Endothelial cell of hepatic sinusoid (primary cell): ENCODE measurements at regions not wholly inside any gene's neighbourhood (a gene's known extent, or its start where the extent isn't known, plus 50 kb on each side); places are given as distances from the start of the nearest gene placed in this dataset.

ENCODE experiments used
- in situ Hi-C: cut with HindIII; loops from 2 replicates; pipeline ENCODE4 v1.10.0; 2017; ENCODE audit warnings: low sequenced_read_pairs

DNA sequence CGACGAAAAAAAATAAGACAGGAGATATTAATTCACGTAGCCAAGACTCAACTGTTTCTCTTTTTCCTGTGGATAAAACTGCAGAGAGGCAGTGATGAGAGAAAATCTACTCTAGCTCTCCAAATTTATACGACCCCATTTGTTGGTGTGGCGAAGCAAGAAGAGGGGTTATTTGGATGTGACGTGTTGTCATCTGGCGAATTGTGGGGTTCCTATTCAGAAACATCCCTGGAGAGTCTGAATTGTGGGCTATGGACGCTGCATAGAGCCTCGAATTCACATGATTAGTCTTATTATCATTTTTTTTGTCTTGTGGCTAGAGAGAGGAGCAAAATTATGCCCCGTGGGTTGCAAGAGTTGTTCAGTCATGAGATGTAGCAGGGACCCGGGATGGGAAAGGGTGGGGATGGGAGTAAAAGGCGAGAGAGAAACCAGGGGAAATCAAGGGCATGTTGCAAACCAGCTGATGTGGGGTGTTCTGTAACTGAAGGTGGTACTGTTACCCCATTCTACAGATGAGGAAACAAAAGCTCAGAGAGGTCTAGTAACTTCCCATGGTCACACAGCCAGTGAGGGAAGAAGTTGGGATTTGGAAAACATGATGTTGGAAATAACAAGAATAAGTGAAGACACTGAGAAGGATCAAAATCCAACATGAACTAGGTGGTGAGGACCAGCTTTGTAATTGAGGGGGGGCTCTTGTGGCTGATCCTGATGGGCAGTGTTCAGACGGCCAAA, 69.2 kb upstream of the SFMBT2 start:
- in situ Hi-C loops: no loop called here

DNA sequence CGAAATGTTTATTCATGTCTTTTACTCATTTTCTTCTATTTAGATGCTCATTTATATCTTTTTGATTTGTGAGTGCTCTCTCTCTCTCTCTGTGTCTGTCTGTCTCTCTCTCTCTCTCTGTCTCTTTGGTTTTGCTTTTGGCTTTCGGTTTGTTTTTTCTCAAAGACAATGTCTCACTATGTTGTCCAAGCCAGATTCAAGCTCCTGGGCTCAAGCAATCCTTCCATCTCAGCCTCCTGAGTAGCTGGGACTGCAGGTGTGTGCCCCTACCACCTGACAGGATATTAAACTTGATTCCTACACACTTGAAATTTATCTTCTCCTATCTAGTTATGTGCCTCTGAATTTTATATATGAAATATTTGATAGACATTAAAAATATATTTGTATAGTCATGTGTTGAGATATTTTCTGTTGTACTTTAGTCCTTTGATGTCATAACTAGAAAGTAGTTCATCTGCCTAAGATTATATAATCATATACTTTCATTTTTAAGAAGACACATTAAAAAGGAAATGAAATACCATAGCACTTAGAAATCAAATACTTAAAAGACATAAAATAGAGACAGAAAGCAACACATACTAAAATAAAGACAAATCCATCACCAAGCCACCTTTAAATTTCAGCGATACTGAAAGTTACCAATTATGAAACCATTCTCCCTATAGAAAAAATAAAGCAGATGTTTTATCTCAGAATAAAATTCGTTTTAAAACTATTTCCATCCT, 68.1 kb upstream of the SFMBT2 start:
- in situ Hi-C loops: no loop called here

DNA sequence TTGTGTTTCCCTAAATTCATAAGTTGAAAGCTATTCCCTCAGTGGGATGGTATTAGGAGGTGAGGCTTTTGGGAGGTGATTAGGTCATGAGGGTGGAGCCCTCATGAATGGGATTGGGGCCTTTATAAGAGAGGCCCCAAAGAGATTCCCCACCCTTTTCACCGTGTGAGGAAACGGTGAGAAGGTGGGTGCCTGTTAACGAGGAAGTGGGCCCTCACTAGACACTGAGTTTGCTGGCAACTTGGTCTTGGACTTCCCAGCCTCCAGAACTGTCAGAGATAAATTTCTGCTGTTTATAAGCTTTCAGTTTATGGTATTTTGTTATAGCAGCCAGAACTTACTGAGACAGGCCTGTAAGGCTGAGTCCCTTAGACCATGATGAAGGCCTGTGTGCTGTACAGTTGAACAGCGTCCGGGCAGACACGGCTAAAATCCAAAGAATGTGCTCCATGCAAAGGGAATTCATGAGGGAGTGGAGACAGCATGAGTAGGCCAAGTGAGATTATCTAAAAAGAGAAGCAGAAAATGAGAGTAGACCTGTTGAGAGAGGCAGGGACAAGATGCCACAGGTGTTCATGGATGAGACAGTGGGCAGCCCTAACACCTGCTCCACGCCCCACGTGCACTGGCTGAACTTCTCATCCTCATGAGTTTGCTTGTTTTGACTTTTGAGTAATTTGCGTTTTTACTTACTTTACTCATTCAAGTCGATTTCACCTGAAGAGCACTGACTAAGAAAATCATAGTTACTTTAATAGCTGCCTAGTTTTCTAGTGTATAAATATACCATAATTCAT, 66.9 kb upstream of the SFMBT2 start:
- in situ Hi-C loops: no loop called here

DNA sequence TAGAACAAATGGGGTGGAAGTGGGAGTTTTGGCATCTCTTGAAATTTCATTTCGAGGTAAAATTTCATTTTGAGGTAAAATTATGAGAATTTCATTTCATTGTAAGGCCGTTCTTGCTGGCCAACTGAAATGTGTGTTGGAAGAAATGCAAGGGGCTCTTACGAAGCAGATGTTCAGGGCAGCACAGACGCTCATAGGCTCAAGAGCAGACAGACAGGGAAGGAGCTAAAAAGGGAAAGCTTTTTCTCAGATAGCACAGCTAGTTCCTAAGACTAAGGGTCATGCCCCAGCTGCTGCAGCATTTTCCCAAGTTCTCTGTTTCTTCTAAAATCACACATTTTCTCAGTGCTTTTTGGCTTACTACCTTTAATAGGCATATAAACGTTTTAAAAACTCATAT, 65.1 kb upstream of the SFMBT2 start:
- in situ Hi-C loops: no loop called here

DNA sequence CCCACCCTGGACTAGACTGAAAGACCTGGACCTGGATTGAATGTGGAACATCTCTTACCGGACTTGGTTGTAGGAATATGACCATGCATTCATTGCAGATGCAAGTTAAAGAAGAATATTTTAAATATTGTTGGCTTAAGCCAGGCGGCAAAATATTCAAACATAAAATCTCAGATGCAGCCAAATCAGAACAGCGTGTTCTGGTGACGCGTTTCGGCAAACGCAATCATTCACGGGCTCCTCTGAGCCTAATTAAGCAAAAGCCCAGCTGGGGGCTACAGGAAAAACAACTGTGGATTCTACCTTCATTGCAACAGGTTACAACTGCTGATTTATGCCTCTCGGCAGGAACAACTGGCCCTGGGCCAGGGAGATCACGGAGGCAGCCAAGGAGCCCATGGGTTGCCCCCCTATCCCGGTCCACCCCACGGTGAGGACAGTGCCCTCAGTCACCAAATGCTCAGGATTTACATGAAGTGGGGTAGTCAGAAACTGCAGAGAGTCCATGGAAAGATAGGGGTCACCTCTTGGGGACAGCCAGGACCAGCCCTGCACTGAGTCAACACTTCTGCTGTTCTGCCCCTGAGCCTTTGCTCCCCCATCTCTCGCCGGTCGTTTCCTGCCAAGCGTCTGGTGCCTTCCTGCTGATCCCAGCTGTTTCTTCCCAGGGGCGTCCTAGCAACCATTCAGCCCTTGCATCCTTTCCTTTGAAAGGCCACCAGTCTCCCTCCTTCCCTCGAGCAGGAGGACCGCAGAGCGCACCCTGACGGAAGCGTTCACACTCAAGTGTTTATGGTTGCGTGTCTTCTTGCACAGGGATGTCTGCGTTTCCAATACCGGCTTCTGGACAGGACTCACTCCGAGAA, 64.4 kb upstream of the SFMBT2 start:
- in situ Hi-C loops: no loop called here

DNA sequence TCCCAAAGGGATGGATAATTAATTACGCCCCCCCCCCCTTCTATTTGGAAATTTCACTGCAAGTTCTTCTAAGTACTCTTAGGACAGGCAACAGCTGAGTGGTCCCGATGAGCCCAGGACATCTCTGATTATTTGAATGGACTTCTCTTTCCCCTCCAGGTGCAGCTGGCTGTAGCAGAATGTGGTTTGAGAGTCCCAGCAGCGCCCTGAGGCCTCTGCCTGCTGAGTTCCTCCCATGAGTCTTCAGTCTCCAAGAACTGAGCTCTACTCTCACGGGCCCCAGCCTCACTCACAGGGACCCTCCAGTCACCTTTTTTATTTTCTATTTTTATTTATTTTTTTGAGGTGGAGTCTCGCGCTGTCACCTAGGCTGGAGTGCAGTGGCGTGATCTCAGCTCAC, 63.6 kb upstream of the SFMBT2 start:
- in situ Hi-C loops: no loop called here

DNA sequence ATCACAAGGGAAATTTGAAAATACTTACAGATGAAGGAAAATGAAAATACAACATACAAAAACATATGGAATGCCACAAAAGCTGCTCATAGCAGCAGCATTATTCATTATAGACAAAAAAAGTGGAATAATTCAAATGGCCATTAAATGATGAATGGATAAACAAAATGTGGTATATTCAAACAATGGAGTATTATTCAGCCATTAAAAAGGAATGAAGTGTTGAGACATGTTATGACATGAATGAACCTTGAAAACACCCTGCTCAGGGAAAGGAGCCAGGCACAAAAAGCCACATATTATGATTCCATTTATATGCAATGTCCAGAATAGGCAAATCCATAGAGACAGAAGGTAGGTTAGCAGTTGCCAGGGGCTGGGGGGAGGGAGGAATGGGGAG, 62.6 kb upstream of the SFMBT2 start:
- in situ Hi-C loops: no loop called here

DNA sequence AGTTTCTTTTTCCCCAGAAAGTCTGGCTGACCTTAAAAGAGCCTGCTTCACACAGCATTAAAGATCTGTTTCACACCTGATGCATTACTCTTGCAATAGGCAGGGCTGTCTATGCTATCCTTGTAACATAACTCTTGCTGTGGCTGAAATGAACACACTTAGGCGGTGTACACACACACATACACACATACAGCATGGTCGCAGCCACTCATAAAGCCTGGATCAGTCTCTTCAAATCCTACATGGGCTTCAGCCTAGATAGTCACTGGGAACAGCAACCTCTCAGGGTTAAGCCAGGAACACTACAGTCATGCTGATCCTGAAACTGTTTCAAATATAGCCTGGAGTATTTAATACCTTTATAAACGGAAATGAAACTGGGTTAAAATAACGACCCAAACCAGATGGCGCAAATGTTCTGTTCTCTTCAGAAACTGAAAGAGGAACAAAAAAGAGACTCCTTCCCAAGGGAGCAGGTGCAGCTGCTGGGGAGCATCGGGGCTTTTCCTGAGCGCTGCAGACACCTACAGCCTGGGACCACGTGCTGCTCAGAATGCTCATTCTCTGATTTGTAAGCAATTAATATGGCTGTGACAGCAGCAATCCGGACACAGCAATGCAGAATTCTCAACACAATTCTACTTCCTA, 61.0 kb upstream of the SFMBT2 start:
- in situ Hi-C loops: no loop called here

DNA sequence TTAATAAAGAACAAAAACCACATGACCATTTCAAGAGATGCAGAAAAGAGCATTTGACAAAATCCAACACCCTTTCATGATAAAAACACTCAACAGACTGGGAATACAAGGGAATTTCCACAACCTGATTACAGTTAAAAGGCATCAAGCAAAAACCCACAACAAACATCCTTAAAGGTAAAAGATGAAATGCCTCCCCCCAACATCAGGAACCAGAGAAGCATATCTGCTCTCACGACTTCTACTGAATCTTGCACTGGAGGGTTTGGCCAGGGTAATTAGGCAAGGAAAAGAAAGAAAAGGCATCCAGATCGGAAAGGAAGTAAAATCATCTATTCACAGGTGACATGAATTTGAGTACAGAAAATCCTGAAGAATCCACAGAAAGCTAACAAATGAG, 59.5 kb upstream of the SFMBT2 start:
- in situ Hi-C loops: no loop called here

DNA sequence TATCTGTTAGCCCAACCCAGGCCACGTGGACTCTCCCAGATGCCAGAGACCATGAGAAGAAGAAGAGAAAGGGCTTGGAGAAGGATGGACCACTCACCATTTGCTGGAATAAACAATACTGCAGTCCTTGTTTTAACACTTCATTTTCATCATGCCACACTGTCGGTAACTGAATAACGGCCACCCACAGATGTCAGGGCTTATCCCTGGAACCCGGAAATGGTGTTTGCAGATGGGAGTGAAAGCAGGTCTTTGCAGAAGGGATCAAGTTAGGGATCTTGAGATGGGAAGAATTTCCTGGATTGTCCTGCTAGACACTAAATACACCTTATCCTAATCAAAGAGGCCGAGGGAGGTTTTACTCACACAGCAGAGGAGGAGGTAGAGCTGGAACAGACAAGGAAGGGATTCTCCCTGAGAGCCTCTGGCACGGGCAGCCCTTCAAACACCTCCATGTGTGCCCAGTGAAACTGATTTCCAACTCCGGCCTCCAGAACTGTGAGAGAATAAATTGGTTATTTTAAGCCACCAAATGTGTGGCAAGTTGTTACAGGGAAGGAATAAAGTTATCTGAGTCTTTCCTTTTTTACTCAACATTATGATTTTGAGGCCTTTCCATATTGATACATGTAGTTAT, 56.3 kb upstream of the SFMBT2 start:
- in situ Hi-C loops: no loop called here

DNA sequence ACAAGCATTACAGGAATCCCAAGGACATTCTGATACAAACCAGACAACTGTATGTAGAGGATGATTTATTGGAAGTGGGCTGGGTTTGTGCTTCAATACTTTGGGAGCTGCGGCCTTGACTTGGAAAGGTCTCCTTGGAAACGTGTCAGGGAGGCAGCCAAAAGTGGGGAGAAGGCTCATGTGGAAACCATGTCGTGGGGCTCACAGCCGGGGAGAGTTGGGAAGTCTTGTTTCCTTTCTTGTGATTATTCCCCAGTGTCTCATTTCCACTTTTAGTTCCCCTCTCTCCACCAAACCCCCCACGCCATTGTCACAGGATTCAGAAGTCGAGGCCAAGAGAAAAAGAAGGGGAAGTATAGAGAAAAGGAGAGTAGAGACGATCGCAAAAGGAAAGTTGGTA, 53.9 kb upstream of the SFMBT2 start:
- in situ Hi-C loops: no loop called here
